ENCODE measurements at regions not wholly inside any gene's neighbourhood (a gene's known extent, or its start where the extent isn't known, plus 50 kb on each side); places are given as distances from the start of the nearest gene placed in this dataset.

DNA sequence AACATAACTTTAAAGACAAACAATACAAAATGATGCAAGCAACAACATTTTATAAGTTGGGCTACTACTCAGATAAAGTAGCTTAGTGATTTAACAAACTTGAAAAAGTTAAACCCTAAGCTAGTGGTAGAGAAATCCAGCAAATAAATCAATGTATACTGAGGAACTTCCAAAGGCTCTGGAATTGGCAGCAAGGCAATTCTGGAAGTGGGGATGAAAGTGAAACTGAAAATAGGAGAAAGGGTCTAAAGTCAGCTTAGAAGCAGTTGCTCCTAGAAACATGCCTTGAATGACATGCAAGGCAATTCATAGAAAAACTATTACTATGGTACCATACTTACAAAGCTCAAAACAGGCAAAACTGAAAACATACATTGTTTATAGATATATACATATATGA, 90.0 kb upstream of the CAMK1G start:
- ATAC-seq (no peak), DNase-seq (no peak)
- intact Hi-C loops (cut with DNase I, micrococcal nuclease): no loop called here

DNA sequence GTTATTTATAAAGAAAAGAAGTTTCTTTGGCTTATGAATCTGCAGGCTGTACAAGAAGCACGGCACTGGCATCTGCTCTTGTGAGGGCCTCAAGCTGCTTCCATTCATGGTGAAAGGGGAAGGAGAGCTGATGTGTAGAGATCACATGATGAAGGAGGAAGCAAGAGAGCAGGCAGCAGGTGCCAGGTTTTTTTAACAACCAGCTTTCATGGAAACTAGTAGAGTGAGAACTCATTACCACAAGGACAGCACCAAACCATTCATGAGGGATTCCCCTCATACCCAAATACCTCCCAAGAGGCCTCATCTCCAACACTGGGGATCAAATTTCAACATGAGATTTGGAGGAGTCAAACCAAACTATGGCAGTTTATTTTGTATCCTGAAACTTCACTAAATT, 85.8 kb upstream of the CAMK1G start:
- DNase-seq (no peak), ATAC-seq (no peak)
- intact Hi-C loops (cut with DNase I, micrococcal nuclease): no loop called here

DNA sequence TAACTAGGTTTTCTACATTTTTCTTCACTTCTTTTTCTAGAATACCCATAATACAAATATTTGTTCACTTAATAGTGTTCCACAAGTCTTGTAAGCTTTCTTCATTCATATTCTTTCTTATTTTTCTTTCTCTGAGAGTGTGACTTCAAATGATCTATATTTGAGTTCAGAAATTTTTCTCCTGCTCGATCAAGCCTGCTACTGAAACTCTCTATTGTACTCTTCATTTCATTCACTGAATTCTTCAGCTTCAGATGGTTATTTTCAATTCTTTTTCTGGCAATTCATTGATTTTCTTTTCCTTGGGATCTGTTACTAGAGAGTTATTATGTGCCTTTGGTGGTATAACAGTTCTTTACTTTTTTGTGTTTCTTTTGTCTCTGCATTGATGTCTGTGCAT, 82.5 kb upstream of the CAMK1G start:
- intact Hi-C loops (cut with DNase I, micrococcal nuclease): no loop called here
- DNase-seq (no peak), ATAC-seq (no peak)

DNA sequence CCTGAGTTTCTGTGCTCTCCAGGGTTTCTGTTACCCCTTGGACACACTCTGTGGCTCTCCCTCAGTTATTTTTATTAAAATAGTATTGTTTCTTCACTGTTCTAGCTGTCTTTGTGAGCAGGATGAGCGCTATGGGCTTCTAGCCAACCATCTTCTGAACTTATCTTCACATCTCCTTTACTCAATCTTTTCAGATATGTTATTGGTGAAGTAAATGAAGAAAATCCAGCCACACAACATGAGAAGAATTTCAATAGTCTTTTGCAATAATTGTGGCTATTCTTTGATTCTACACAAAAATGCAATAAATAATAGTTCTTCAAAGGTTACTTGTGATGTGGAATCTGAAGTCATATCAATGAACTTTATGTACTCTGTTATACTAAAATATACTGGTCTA, 80.3 kb upstream of the CAMK1G start:
- DNase-seq (no peak), ATAC-seq (no peak)
- intact Hi-C loops (cut with DNase I, micrococcal nuclease): no loop called here

DNA sequence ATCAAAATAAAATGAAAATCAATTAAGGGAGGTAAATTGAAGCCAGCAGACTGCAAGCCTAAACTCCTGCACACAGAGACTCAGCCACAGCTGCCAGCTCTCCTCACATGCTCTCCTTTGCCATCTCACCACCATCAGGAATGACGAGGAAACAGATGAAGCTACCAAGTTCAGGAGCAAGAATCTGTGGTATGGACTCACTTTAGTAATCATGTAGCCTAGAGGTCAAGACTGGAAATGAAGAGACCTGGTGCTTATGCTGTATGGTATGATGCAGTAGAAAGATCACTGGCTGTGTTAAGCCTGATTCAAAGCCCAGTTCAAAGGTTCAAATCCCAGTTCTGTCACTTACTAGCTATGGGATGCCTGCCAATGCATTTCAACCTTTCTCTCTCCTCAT, 78.9 kb upstream of the CAMK1G start:
- no peak for DNase-seq
- intact Hi-C loops (cut with DNase I, micrococcal nuclease): no loop called here
- no peak for ATAC-seq

DNA sequence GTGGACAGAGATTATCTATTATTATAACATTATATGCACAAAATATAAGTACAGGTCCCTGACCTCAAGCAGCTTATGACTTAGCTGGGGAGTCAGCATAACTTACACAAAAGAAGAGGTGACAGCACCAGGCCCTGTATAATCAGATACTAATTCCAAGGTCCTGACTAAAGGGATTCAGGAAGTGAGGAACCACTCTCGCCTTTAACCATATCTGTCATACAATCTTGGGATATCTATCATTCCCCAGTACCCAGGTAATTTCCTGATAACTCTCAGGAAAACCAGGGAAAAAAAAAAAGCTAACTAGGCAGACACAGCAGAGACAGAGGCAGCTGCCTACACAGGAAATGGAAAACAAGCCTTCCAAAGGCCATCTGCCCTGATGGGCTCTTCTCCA, 78.5 kb upstream of the CAMK1G start:
- DNase-seq: no peak
- ATAC-seq: no peak
- intact Hi-C loops (cut with DNase I, micrococcal nuclease): no loop called here

DNA sequence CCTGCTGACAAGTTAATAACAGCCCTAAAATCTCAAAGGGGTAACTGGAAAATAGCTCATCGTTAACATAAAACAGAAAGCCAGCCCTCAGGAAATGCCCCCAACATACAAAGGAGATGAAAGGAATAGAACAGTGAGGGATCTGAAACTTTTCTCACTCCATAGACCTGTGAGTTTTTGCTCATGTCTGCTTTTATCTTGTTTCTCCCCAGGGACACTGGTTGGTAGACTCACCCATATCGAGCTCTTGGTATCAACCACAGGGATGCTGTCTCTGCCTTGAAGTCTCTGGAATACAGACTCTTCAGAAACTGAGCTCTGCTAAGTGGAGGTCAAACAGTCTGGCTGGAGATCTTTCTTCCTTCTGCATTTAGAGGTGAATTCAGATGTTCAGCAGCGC, 77.4 kb upstream of the CAMK1G start:
- intact Hi-C loops (cut with DNase I, micrococcal nuclease): no loop called here
- DNase-seq: no peak
- no peak for ATAC-seq

DNA sequence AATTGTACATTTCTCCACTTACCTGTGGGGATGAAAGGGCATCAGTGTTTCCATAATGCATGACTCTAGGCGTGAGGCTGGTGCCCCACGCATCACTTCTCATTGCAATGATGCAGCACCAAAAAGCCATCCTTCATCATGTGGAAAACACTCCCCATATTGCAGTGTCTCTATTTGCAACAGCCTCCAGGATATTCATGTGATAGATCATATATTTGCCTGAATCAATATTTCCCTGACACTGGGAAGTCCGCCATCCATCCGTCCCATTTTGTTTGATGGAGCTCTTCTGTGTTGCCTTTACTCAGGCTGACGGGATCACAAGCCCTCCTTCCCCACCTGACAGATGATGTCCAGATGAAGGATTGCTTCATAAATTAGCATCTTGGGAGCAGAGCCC, 74.5 kb upstream of the CAMK1G start:
- ATAC-seq (no peak), DNase-seq (no peak)
- intact Hi-C loops (cut with DNase I, micrococcal nuclease): no loop called here

DNA sequence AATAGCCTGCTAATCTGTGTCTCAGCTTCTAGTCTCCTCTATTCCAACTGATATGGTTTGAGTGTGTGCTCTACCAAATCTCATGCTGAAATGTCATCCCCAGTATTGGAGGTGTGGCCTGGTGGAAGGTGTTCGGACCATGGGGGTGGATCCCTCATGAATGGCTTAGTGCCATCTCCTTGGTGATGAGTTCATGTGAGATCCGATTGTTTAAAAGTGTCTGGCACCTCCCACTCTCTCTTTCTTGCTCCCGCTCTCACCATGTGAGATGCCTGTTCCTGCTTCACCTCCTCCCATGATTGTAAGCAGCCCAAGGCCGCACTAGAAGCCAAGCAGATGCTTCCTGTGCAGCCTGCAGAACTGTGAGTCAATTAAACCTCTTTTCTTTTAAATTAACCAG, 73.5 kb upstream of the CAMK1G start:
- ATAC-seq: no peak
- intact Hi-C loops (cut with DNase I, micrococcal nuclease): no loop called here
- no peak for DNase-seq

DNA sequence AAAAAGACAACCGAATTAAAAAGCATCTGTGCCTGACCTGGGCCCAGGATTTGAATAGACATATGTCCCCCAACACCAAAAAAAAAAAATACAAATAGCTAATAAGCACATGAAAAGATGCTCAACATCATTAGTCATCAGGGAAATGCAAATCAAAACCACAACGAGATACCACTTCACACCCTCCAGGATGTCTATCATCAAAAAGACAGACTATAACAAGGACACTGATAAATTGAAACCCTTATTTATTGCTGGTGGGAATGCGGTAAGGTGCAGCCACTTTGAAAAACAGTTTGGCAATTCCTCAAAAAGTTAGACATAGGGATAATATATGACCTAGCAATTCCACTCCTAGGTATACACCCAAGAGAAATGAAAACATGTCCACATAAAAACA, 72.3 kb upstream of the CAMK1G start:
- ATAC-seq: no peak
- intact Hi-C loops (cut with DNase I, micrococcal nuclease): no loop called here
- DNase-seq: no peak

DNA sequence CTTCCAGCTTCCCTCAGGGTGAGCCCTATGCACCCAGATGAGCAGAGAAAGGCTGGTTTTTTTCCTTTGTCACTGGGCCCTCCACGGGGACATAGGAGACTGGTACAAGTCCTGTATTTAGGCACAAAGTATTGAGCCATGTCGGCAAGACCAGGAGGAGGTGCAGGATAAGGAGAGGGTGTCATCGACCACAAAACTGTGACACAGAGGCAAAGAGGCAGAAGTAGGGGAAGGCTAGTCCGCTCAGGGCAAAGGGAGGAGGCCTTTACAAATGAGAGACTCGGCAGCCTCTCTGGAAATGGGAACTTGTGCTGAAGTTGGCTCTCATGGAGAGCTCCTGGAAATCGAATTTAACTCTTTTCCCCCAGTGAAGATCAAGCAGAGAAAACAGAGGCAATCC, 70.7 kb upstream of the CAMK1G start:
- intact Hi-C loops (cut with DNase I, micrococcal nuclease): no loop called here
- no peak for DNase-seq
- no peak for ATAC-seq

DNA sequence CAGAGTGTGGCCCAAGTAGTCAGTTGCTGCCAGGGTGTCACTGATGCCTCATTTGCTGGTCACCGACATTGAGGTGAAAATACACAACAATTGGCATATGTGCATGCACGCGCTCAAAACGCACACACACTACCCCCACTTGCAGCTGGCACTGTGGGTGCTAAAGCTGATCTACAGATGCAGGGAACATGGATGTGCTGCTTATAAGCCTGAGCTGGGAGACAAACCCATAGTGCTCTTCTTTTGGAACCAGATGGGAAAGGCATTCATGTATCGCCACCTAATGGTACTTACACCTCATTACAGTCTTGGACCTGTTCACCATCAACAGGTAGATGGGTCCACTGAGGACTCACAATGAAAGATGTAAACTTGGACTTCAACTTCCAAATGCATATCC, 70.3 kb upstream of the CAMK1G start:
- DNase-seq: no peak
- no peak for ATAC-seq
- intact Hi-C loops (cut with DNase I, micrococcal nuclease): no loop called here

DNA sequence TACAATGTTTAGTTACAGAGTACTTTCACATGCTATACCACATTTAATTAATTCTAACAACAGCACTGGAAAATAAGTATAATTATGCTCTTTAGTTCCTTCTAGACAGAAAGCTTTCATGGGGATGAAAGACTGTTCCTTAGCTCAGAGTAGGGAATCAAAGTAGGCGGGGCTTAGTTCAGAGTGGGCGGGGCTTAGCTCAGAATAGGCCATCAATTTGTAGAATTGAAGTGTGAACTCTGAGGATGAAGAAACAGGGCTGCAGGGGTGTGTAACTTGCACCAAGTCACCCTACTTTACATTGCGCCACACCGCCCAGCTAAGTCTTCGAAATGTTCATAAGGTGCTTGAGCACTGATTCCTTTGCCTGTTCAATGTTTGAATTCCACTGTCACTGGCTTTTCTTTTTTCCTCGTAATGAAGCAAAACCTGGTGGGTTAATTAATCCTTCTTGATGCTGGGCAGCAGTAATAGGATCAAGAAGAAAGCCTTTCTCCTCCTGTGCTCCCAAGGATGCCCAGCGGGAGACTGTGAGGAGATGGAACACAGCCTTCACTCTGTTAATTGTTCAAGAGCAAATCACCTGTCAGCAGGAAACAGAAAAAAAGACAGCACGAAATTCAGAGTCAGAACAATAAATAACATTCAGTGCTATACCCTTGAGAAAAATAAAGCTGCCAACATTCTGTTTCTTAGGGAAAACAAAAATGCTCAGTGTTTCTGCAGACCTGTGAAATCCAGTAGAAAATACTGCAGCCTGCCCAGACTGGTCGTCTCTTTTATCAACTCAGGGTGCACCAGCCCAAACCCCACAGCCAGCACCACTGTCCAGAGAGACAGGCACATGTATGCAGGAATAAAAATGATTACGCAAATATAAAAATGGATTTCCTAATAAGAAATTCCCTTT, 66.5 kb upstream of the CAMK1G start:
- ATAC-seq (no peak), DNase-seq (no peak)
- intact Hi-C loops (cut with DNase I, micrococcal nuclease): no loop called here

DNA sequence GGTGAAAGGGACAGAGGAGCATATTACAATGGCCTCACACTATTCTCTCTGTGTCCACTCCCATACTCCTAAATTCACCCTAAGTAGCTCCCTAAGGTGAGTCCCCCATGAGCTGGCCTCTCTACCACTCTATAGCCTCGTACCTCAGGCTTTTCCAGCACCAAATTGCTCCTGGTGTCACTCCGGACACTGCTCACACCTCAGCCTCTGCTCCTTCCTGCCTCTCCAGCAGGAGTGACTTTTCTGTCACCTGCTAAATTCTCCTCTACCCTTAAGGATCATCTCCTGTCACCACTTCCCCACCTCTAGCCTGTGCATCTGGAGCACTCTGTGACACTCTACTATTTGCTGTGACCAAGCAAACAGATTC, 65.8 kb upstream of the CAMK1G start:
- intact Hi-C loops (cut with DNase I, micrococcal nuclease): no loop called here
- no peak for ATAC-seq
- no peak for DNase-seq

DNA sequence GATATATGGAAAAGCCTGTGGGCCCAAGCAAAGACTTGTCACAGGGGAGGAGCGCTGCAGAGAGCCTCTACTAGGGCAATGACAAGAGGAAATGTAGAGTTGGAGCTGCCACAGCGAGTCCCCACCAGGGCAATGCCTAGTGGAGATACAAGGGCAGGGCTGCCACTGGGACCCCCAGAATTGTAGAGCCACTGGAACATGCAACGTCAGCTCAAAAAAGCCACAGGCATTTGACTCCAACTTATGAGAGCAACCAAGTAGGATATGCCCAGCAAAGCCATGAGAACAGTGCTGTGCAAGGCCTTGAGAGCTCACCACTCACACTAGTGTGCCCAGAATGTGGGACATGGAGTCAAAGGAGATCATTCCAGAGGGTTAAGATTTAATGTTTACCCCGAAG, 63.7 kb upstream of the CAMK1G start:
- ATAC-seq (no peak), DNase-seq (no peak)
- intact Hi-C loops (cut with DNase I, micrococcal nuclease): no loop called here

DNA sequence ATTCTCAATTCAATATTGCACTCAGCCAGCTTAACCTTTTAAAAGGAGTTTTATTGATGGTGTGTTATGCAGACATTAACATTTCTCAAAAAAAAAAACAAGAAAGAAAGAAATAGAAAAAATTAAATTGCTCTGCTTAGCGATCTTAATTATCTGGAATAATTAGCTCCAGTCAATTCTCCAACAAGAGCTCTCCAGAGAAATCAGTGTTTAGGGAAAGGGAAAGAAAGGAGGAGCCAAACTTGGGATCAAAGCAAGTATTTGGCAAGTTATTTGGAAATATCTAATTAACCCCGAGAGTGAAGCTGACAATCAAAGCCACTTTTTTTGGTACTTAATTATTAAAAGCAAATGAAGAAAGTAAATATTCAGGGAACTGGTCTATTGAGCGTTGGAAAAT, 60.7 kb upstream of the CAMK1G start:
- intact Hi-C loops (cut with DNase I, micrococcal nuclease): no loop called here
- DNase-seq (no peak), ATAC-seq (no peak)

DNA sequence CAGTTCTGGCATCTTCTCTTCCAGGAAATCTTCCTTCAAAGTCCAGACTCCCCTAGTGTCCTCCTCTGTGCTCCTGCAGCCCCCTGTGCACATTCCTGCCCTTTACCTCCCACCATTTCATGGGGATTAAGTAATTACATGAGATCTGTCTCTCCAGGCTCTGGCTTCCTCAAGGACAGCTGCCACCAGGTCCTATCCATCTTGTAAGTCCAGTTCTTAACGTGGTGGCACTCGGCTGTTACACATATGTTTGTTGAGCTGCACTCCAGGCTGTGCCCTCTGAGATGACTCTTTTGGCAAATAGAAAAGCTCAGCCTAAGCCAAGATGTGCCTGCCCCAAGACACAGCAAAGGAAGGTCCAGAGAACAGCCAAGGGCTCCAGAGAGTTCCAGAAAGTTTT, 57.4 kb upstream of the CAMK1G start:
- intact Hi-C loops (cut with DNase I, micrococcal nuclease): no loop called here
- DNase-seq: no peak
- ATAC-seq: no peak

DNA sequence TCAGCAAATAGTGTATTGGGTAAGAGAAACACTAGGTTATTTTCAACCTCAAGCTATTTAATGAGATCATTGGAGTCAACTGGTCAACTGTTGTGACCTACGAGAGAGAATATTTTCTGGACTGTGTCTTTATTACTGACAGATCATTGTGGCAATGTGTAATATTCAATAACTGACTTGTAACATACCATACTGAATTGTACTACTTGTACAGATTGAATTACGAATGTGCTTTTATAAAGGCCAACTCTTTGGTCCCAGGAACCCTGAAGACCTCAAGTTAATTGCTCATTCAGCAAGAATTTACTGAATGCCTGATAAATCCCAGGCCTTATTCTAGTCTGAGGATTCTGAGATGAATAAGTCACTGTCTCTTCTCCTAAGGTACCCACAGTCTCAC, 56.1 kb upstream of the CAMK1G start:
- intact Hi-C loops (cut with DNase I, micrococcal nuclease): no loop called here

DNA sequence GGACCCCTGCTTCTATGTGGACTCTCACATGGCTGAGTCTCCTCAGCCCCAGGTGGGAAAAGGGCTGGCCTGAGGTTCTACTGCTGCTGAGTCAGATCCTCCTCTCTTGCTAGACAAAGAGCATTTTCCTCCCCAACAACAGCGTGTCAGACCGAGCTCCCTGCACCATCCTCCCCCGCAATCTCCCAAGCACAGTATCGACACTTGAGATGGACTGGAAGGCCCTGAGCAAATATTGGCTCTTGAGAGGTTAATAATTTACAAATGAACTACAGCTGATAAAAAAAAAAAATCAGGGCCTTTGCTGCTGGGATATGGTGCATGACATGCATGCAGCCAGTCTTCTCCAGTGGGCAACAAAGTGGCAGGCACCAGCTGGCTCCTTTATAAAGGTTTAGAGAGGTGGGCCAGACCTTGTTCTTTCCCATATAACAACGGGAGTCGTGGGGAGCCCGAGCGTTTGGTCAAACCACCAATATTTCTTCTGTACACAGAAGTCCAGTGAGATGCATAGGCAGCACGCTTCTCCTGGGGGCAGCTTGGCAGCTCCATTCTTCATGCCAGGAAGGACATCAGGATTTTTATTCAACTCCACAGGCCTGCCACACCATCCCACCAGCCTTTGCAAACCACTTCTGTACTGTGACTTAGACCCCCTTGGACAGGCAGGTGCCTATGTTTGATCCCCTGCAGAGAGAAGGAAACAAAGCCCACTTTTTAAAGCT, 55.4 kb upstream of the CAMK1G start:
- intact Hi-C loops (cut with DNase I, micrococcal nuclease): no loop called here
- peak; percentile 77 for ATAC-seq
- no peak for DNase-seq

More for the DNA sequence above, 56.1 kb upstream of the CAMK1G start:
- ATAC-seq (no peak), DNase-seq (no peak)

DNA sequence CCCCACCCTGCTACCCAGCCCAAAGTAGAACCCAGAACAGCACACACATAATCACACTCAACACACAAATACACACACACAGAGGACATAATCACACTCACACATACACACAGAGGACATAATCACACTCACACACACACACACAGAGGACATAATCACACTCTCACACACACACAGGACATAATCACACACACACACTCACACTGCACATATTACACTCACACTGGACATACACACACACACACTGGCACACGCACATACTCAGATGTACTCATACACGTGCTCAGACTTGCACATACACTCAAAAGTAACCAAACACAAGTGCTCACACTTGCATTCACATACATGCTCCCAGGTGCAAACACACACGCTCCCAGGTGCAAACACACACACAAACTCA, 54.3 kb upstream of the CAMK1G start:
- ATAC-seq: no peak

DNA sequence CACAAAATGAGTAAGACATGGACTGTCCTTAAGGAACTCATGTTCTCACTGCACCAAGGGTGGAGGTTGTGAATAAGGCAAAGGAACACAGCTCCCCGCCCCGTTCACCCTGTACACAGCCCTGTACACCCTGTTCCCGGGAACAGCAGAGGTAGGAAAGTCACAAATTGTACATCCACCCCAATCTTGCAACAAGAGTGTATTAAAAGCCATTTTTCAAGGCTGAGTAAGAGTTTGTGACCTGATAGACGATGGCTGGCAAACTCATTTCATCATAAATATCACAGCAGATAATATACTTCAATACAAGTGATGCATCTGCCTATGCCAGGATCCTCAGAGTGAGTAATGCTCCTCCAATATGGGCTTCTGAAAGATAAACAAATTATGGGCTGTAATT, 52.5 kb upstream of the CAMK1G start:
- DNase-seq: no peak
- intact Hi-C loops (cut with DNase I, micrococcal nuclease): no loop called here
- ATAC-seq: no peak

More for the DNA sequence above, 54.3 kb upstream of the CAMK1G start:
- intact Hi-C loops (cut with DNase I, micrococcal nuclease): no loop called here
- DNase-seq: no peak

Data from left colon (tissue), 2 donors.